OCI-LY7 (cell line): ENCODE measurements at regions not wholly inside any gene's neighbourhood (a gene's known extent, or its start where the extent isn't known, plus 50 kb on each side); places are given as distances from the start of the nearest gene placed in this dataset.

Source experiments
- BruUV-seq: library from RNA; stranded (reverse); fragments of 400-500 nt; replicated peaks from 2 replicates; lab custom pipeline; 2021; lab: Mats Ljungman, UMichigan
- CTCF ChIA-PET: fragments of 300-600 bp; sonication (Branson Sonifier 250); formaldehyde crosslinking; loops from one replicate; lab custom pipeline; 2022; ENCODE audit warnings: antibody characterized with exemption; ENCODE audit not compliant: unreplicated experiment; lab: Charles Lee
- POLR2A ChIA-PET: fragments of 300-600 bp; sonication (Branson Sonifier 250); formaldehyde crosslinking; loops from one replicate; lab custom pipeline; 2022; ENCODE audit warnings: antibody characterized with exemption; lab: Charles Lee
- DNase-seq: peaks from one replicate; pipeline ENCODE4 v3.0.0-alpha.2; 2015; ENCODE audit warnings: low spot score
- H2AFZ ChIP-seq: fragments of 200-600 bp; sonication (generic), shearing (Covaris generic); 2 replicates; pipeline ENCODE4 v1.6.1; 2014; ENCODE audit warnings: mild to moderate bottlenecking, antibody characterized with exemption, low read length, moderate library complexity
- H3K27ac ChIP-seq: fragments of 200-600 bp; sonication (generic); 2 replicates; pipeline ENCODE4 v1.5.1; 2014; ENCODE audit warnings: mixed run types, low read depth, mild to moderate bottlenecking, moderate library complexity, low read length, inconsistent platforms; ENCODE audit not compliant: poor library complexity, severe bottlenecking
- H3K36me3 ChIP-seq: fragments of 200-600 bp; sonication (generic); 2 replicates; pipeline ENCODE4 v1.6.1; 2014; ENCODE audit warnings: mild to moderate bottlenecking, antibody characterized with exemption, low read length, moderate library complexity, mixed read lengths; ENCODE audit not compliant: insufficient read depth
- H3K4me1 ChIP-seq: fragments of 200-600 bp; sonication (generic); 2 replicates; pipeline ENCODE4 v1.5.1; 2014; ENCODE audit warnings: mild to moderate bottlenecking, low read length; ENCODE audit not compliant: insufficient read depth, poor library complexity, severe bottlenecking
- H3K4me2 ChIP-seq: fragments of 200-600 bp; sonication (generic); 2 replicates; pipeline ENCODE4 v1.6.1; 2014; ENCODE audit warnings: mild to moderate bottlenecking, low read length
- H3K4me3 ChIP-seq: fragments of 200-600 bp; sonication (generic); 2 replicates; pipeline ENCODE4 v1.5.1; 2014; ENCODE audit warnings: mild to moderate bottlenecking, low read depth, low read length; ENCODE audit not compliant: poor library complexity, severe bottlenecking
- H3K79me2 ChIP-seq: fragments of 200-600 bp; sonication (generic); 2 replicates; pipeline ENCODE4 v1.6.1; 2016; ENCODE audit warnings: low read depth, mild to moderate bottlenecking, low read length, moderate library complexity, mixed read lengths; ENCODE audit not compliant: insufficient read depth
- H3K9me2 ChIP-seq: fragments of 200-600 bp; sonication (generic); 2 replicates; pipeline ENCODE4 v1.6.1; 2016; ENCODE audit warnings: mild to moderate bottlenecking, low read length, mixed read lengths; ENCODE audit not compliant: insufficient read depth
- H3K9me3 ChIP-seq: fragments of 200-600 bp; sonication (generic); 2 replicates; pipeline ENCODE4 v1.6.1; 2014; ENCODE audit warnings: mild to moderate bottlenecking, mixed run types, low read length, mixed read lengths
- H4K20me1 ChIP-seq: fragments of 200-600 bp; sonication (generic); 2 replicates; pipeline ENCODE4 v1.6.1; 2014; ENCODE audit warnings: mild to moderate bottlenecking, antibody characterized with exemption, low read length, moderate library complexity, mixed read lengths; ENCODE audit not compliant: insufficient read depth
- CTCF ChIP-seq: fragments of 200-600 bp; sonication (generic); conservative IDR thresholded peaks from 2 replicates; pipeline ENCODE4 v1.5.1; 2014; ENCODE audit warnings: mild to moderate bottlenecking, antibody characterized with exemption, low read length, moderate library complexity, mixed read lengths
- EZH2phosphoT487 ChIP-seq: fragments of 200-600 bp; sonication (generic); IDR thresholded peaks from 2 replicates; pipeline ENCODE4 v1.6.1; 2018; ENCODE audit warnings: low read depth, borderline replicate concordance, mild to moderate bottlenecking, mixed run types, antibody characterized with exemption, low read length, moderate library complexity, mixed read lengths
- intact Hi-C: fragments of 100-400 bp; cut with micrococcal nuclease; formaldehyde crosslinking; loops from one replicate; pipeline ENCODE4 v1.10.0; 2022; ENCODE audit not compliant: unreplicated experiment

- no peak overlapping the region for H3K4me3 ChIP-seq
- no peaks in the 10 kb centered on the region for H3K4me1 ChIP-seq
- ChIA-PET POLR2A (no interaction called here), CTCF (no interaction called here)
- no peaks in the 10 kb centered on the region for H3K79me2 ChIP-seq
- TF ChIP-seq CTCF (no peak), EZH2phosphoT487 (no peak)
- intact Hi-C loops, result no loop called here
- no peak overlapping the region for H3K4me2 ChIP-seq
- H3K36me3 ChIP-seq, result no peaks in the 10 kb centered on the region
- no peak overlapping the region for H3K27ac ChIP-seq
- H2AFZ ChIP-seq, result no peak overlapping the region
- H3K9me2 ChIP-seq, result no peaks in the 10 kb centered on the region
- no peaks in the 10 kb centered on the region for H3K9me3 ChIP-seq
- no peaks in the 10 kb centered on the region for H4K20me1 ChIP-seq
- no TSS peak for BruUV-seq
- DNase-seq, result no peak
Observed at GRCh38 chr1:73744985-73745384, 453.0 kb downstream of the LRRIQ3 start.

GRCh38 chr1:73736125-73736524 lies 461.9 kb downstream of the LRRIQ3 start:
- Histone ChIP-seq H4K20me1 (no peaks in the 10 kb centered on the region), H3K4me1 (no peaks in the 10 kb centered on the region), H3K4me3 (no peak overlapping the region), H3K9me3 (no peaks in the 10 kb centered on the region), H3K36me3 (no peaks in the 10 kb centered on the region), H2AFZ (no peak overlapping the region), H3K4me2 (no peak overlapping the region), H3K79me2 (no peaks in the 10 kb centered on the region), H3K27ac (no peak overlapping the region), H3K9me2 (no peaks in the 10 kb centered on the region)
- TF ChIP-seq EZH2phosphoT487 (no peak), CTCF (no peak)
- BruUV-seq, result no TSS peak
- intact Hi-C loops, result no loop called here
- DNase-seq, result no peak
- ChIA-PET CTCF (no interaction called here), POLR2A (no interaction called here)

- ChIA-PET POLR2A (no interaction called here), CTCF (no interaction called here)
- no peaks in the 10 kb centered on the region for H4K20me1 ChIP-seq
- no peaks in the 10 kb centered on the region for H3K9me2 ChIP-seq
- H3K4me1 ChIP-seq, result no peaks in the 10 kb centered on the region
- no peak overlapping the region for H2AFZ ChIP-seq
- no peak for DNase-seq
- no peaks in the 10 kb centered on the region for H3K9me3 ChIP-seq
- no peak overlapping the region for H3K27ac ChIP-seq
- no peak overlapping the region for H3K4me2 ChIP-seq
- H3K4me3 ChIP-seq, result no peak overlapping the region
- no peaks in the 10 kb centered on the region for H3K79me2 ChIP-seq
- intact Hi-C loops, result no loop called here
- H3K36me3 ChIP-seq, result no peaks in the 10 kb centered on the region
- BruUV-seq, result no TSS peak
- TF ChIP-seq EZH2phosphoT487, result no peak
- no peak for TF ChIP-seq CTCF
Observed at GRCh38 chr1:73727036-73727435, 470.9 kb downstream of the LRRIQ3 start.
